8988T (cell line): ENCODE measurements at regions not wholly inside any gene's neighbourhood (a gene's known extent, or its start where the extent isn't known, plus 50 kb on each side); places are given as distances from the start of the nearest gene placed in this dataset.
"Not testable (repeated sequence)": the region's sequence is repeated elsewhere in the genome, so short reads cannot be mapped to it uniquely, and the experiment has no call there.

ENCODE experiments used
- DNase-seq: peaks from one replicate; pipeline ENCODE4 v3.0.0; 2011

DNA sequence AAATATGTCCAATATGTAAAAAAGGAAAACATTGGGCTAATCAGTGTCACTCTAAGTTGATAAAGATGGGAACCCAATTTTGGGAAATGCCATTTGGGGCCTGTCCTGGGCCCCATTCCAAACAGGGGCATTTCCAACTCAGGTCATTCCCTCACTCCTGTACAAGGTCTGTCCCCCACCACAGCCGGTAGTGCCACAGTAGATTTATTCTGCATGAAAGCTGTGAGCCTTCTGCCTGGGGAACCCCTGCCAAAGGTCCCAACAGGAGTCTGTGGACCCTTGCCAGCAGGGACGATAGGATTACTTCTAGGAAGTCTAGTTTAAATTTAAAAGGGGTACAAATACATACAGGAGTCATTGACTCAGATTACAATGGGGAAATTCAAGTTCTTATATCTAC is 317.6 kb upstream of the GNPDA2 start:
- DNase-seq = no peak

DNA sequence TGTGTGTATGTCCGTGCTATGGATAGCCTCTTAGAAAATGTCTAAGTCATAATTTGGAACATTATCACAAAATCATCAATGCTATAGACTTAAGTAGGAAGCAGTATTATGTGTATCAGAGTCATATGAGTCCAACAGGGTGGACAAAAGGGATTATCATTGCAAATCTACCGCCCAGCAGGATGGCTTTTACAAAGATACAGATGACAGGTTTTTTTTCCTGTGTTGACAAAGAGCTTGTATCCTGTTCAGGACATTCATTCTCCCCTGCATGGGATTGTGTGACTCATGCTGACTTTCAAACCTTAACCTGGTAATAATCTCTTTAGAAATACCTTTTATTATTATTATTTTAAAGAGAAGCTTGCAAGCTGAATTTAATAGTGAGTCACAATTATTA is 310.3 kb upstream of the GNPDA2 start:
- no peak for DNase-seq

DNA sequence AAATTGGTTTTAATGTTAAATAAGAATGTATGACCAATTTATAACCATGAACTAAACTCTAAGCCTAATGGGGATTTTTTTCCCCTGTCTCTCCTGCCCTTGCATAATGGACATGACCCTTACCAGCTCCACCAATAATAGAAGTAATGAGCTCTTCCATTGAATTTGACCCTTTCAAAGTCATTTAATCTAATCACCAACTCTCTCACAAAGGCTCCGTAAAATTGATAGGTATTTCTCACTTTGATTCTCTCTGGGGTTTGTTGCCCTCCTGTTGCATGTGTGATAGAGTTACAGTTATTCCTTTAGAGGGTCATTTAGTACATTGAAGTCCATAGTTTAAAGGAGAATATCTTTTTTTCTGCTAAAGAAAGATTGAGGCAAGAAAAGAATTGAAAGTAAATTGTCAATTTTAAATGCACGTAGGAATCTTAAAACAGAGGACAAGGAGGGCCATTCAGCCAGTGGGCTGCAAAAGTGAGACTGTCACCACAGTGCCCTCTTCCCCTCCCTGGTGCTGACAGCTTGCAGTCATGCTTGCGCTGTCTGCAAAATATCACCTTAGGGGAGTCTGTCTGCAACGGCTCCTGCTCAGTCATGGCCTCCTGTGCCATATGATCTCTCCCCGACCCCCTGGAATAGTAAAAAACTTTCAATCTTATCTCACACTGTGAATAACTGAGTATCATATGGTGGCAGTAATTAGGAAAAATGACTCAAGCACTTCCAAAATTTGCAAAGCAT is 307.5 kb upstream of the GNPDA2 start:
- no peak for DNase-seq

DNA sequence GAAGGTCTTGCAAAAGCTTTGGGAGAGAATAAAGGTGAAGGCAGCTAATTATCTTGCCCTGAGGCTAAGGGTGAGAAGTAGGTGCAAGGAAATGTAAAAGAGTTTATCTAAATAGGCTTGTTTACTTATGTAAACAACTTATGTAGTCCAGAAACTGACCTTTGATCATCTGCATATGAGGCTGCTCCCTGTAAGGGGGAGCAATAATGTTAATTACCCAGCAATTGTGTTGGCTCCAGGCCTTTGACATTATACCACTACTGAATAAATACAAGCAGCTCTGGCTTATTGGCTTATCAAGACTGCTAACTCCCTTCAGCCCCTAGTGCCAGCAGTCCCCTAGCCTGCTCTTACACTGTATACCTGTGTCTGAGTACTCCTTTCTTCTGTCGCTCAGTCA is 303.7 kb upstream of the GNPDA2 start:
- no peak for DNase-seq

DNA sequence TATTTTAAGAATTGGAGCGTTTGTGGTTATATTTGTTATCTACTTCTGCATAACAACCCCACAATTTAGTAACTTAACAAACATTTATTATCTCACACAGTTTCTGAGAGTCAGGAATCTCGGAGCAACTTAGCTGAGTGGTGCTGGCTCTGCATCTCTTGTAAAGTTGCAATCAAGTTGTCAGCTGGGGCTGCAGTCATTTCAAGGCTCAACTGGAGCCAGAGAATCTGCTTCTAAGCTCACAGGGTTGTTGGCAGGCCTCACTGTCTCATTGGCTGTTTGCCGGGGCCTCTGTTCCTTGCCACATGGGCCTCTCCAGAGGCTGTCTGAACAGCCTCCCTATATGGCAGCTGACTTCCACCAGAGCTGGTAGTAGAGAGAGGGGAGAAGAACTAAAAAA is 281.2 kb upstream of the GNPDA2 start:
- no peak for DNase-seq

DNA sequence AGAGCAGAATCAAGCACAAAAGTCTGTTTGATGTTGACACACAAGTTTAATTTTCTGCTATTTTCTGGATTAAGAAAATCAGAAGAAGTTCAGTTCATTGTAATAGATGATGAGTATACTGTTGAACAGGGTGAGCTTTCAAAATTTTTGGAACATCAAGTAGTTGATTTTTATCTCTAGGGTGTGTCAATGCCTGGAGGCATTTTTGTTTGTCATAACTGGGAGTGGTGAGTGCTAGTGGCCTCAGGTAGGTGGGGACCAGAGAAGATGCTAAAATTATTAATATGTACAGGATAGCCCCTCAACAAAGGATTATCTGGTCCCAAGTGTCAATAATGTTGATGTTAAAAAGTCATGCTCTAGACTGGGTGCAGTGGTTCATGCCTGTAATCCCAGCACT is 279.7 kb upstream of the GNPDA2 start:
- no peak for DNase-seq

DNA sequence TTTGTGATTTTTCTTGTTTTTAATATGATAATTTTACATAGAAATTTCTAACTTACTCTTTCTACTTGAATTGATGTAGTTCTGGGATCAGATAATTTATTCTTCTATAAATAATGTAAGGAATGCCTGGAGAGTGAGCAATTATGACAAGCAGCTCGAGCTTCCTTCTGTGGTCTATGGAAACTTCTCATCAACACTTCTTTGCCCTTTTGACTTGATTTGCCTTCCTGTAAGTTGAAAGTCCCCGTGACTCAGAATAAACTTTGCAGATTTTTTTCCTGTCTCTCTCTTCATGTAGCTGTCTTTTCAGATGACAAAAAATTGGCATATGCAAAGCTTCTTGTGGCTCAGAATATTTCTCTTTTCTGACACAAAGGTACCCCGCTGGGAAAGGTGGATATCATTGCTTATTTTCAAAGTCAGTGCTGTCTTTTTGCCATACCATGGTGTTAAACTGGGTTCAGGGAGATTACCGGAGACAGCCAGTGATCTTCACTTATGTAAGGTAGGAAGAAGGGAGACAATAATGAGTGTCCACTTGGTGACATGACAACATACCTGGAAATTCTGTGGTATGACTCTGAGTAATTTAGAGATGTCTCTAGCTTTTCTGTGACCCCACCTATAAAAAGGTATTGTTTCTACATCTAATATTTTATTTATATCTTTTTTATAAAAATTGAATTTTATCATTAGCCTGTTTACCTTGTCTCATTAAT is 278.6 kb upstream of the GNPDA2 start:
- no peak for DNase-seq

DNA sequence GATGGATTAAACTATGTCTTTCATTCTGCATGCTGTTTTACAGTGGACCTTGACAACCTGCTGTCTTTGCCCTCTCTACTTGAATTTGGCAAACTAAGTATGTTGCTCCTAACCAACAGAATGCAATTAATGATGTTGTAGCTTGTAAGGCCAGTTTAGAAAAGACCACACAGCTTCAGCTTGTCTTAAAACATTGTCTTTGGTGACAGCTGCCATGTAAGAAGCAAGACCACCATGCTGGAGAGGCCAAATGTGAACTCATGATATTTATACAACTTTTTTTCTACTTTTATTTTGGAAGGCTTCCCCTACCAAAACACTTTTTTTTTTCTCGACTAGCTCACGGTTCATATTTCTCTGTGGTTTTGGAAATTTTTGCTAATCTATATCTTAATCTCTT is 278.0 kb upstream of the GNPDA2 start:
- DNase-seq = no peak

DNA sequence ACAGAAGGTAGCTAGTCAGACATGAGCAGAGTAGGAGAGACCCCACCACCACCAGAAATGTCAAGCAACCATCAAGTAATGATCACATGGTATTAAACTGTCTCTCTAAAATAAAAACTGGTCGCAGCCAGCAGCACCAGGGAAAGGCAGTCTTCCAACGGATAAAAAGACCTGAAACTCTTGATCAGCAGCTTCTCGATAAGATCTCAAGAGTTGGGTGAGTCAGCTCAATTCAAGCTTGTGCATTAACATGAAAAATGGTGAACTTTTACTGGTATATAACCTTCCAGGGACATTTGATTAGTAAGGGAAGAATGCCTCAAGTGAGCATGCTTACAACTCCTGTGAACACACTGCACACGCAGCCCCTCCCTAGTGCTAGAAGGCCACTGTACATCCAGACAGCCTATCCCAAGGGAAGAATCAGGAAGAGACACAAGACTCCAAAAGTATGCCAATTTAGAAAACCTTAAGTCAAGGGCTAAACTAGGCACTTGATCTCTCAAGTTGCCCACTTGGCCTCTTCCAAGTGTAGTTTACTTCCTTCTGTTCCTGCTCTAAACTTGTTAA is 270.0 kb upstream of the GNPDA2 start:
- DNase-seq = no peak

DNA sequence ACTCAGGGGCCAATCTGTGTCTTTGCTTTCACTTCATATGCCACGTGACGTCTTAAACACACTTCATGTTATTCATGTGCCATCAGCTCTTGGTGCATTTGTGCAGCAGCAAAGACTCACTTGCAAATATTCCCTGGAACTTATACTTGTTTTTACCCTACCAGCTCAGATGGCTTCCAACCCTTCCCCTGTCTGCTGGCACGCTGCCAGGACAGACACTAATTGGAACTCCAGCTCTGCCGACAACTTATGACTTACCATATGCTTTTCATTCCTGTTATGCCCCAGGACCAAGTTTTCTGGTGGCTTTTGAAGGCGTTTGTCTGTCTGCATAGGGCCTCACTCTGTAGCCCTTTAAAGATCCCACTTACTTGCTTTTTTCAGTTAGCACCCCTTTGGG is 261.7 kb upstream of the GNPDA2 start:
- no peak for DNase-seq

DNA sequence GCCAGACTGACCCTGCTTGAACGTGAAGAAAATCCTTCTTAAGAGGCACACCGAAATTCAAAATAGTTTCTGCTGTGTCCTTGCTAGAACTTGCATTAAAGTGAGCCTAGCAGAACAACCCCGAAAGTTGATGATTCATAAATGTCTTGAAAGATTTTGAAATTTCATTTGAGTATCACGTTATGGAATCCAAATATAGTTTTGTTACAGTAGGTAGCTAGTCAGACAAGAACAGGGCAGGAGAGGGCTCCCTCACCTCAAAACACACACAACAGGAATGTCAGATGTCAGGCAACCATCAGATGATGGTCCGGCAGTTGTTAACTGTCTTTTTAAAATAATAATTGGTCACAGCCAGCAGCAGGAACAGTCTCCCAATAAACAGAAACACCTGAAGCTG is 259.6 kb upstream of the GNPDA2 start:
- no peak for DNase-seq

DNA sequence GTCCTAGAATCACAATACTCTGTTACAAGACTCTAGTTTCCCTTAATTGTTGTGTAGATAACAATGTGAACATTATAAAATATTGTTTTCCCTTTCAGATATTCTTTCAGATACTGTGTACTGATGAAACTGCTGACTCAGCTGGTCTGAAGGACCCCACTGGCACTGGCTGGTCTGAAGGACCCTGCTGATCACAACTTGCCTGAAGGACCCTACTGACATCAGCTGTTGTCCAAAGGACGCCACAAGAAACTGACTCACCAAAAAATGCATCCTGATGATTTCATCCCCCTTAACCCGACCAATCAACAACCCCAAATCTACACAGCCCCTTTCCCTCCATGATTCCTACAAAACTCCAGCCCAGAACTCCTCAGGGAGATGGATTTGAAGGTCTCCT is 258.8 kb upstream of the GNPDA2 start:
- DNase-seq = no peak

DNA sequence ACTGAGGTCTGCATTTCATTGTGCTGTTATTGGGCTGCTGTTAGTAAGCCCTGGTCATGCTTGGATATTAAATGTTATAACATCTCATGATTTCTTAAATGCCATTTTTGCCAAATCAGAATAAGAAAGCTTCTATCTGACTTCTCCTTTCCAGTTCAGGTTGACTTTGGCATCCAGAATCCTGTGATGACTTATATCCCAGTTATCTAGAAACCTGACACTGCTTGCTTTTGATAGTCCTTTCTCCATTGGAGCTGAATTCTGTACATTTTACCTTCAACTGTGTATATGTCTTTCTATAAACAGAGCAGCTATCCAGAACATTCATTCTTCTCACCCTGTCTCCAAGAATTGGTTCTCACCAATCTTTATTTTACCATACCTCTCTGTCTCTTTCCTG is 257.7 kb upstream of the GNPDA2 start:
- DNase-seq = no peak

DNA sequence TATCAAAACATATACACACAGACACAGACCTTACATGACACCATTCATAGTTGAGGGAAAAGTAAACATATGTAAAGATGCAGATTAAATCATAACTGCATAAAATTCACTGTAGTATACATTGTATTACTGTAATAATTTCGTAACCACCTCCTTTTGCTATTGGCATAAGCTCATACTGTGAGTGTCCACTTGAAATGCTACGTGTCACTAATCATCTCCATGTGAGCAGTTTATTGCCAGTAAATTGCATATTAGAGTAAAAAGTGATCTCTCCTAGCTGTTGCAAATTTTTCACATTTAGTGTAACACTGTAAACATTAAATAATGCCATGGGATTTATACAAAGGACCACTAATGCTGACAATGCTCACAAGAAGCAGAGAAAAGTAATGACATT is 256.7 kb upstream of the GNPDA2 start:
- no peak for DNase-seq

DNA sequence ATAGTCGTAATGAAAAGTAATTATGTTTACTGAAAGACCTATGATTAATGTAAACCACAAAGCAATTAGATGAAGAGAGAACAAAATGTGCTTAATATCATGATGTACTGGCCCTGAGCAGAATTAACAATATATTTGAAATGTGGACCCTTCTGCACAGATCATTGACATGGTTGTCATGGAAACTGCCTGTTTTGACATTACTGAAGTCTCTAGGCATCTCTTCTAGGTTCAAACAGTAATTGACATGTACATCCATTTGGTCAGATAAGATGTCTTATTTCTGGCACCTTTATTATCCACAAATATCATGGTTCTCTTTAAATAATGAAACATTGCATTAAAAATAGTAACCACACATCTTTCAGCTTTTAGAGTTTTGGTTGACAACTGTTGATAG is 251.7 kb upstream of the GNPDA2 start:
- DNase-seq = no peak

DNA sequence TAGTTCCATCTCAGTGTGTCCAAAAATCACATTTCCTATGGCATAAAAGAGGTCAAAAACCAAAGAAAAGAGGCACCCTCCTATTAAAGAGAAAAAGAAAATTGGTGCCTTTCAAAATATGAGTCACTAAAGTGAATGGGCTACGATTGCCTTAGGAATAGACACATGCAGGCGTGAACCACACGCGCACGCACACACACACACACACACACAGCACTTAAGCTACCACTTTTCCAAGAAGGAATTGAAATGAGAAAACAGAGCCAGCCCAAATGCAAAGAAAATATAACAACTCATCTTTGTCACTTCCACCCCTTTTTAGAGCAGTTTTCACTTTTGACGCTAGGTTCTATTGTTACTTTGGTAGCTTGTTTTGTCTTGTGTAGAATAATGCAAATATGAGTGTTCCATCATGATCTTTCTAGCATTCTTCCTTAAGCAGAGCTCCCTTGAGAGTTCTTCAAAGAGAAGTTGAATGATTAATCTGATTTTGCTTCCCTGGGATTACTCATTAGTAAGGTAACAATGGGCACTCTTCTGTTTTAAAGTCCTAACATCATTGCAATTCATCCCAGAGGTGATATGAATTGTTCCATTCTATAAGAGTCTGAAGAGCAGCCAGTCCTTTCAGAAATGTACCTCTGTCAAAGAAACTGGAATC is 239.2 kb upstream of the GNPDA2 start:
- no peak for DNase-seq

DNA sequence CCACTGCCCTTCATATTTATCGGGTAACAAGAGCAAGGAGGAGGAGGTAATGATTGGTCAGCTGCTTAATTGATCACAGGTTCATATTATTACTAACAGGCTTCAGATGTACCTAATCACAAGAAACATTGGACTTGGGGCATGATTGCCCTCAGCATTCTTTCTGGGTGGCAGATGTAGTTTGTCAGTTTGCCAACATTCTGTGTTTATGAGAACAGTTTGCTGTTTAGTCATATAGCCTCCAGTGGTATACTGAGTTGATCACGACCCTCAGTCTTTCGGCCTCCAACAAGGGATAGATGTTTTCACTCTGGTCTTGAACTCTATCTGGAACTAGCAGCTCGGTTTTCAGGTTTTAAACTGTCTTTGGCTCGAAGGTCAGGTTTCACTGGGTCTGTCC is 237.7 kb upstream of the GNPDA2 start:
- DNase-seq = not testable (repeated sequence)

DNA sequence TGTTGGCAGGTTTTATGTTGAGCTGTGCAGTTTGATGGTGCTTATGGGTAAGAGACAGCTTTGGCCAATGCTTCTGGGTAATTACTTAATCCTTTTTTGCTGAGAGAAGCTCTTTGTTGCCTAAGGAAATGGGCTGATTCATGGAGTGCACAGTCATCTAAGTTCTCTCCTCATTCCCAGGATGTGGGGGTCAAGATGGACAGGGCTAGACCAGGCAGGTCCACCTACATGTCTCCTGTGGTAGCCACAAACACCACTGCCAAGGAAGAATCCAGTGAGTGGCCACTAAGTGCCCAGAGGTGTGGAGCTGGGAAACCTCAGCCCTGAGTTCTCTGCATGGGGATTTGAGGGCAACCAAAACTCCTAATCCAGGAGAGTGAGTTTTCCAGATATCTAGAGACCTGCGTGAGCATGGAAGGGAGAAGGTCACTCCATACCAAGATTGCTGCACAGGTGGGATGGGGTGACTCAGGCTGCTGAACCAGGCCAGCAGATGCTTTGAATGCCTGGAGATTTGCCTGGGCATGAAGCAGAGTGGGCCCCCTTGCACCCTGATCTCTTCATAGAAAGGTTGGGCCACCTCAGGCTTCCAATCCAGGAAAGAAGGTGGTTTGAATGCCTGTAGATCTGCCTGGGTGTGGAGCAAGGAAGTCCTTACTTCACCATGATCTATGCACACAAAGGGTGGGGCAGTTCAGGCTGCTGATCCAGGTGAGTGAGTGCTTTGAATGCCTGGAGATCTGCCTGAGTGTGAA is 234.8 kb upstream of the GNPDA2 start:
- no peak for DNase-seq

DNA sequence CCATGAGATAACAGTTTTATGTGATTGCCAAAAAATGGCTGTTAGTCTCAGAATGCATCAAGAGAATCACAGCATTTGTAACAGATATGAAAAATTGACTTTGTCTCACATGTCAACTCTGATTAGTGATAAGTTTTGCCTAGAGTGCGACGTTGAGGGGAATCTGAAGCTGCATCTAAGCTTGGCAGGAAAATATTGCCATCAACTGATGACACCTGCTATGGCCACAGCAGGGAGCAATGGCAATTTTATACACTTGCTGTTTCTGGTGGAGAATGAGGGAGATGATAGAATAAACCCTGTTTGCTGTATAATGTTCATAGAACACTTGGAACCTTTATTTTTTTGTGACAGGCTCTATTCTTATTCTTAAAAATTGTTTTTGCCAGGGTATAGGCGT is 205.4 kb upstream of the GNPDA2 start:
- DNase-seq = no peak

DNA sequence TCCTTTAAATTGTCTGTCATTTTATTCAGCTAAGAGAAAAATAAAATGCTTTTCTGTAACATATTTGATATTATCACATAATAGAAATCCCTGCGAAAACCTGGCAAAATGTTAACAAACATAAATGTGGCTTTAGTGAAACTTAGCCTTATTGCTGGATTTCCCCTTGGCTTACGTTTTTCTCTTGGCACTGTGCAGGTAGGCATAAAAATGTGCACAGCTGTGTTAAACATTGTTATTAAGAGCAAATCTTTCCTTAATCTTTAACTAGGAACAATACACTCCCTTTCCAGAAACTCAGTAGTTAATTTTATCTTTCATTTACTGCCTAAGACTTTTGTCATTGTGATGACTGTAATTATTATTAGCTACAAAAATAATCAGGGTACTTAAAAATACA is 202.4 kb upstream of the GNPDA2 start:
- no peak for DNase-seq

DNA sequence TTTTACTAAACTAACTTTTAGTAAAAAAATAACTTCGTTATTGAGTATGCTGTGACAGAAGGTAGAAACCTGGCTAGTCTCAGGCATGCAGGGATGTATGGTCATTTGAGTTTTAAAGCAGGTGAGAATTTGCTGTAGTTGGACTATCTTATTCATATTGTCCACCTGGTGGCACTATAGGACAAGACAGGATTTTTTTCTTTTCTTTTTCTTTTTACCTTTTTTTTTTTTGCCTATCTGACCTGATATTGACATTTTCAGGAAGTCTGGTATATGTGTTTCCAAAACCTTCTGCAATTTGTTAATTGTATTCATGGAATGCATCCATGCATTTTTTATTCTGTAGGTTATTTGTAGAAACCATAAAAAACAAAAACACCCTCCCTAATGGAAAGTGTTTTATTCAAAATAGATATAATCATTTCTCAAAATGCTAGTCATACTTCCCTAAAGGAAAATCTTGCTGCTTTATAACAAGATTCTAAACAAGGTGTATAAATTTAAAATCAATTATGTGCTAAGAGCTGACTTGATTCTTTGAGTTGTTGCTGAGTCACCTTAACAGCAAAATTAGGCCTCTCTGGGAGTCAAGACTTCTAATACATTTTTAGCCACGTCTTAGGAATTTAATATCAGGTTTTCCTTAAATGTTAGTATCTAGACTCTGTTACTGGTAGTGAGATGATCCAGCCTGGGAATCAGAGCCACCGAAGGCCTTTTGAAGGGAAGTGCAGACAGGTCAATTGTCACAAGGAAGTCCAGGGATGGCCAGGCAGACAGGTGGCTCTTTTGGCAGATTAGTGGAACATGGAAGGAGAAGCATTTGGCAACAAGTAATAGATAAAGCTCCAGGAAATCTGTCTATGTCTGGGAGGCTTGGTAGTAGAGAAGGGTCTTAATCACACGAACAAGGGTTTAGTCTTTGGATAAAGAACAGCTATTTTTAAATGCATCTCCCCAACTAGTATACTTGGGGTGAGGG is 201.3 kb upstream of the GNPDA2 start:
- no peak for DNase-seq

DNA sequence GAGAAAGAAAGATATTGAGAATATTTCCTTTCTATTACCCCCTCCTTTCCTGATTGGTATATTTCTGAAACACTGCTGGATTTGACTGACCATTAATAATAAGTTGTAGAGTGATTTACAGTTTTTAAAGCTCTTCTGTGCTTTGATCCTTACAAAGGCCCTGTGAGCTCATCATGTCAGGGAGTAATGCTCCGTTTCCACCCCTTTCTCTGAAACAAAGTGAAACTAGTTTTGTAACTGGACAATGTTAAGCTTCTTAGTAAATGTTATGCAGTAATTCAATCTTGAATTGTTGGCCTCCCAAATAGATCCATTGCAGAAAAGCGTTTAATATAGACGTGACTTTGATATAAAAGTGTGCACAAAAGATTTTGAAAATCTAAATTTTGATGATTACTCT is 190.1 kb upstream of the GNPDA2 start:
- no peak for DNase-seq
